NCI-H510A treated with DMSO at 0.1 percent for 48 hours (cell line): ENCODE measurements at regions not wholly inside any gene's neighbourhood (a gene's known extent, or its start where the extent isn't known, plus 50 kb on each side); places are given as distances from the start of the nearest gene placed in this dataset.
"Not testable (repeated sequence)": the region's sequence is repeated elsewhere in the genome, so short reads cannot be mapped to it uniquely, and the experiment has no call there.

ENCODE experiments used
- DNase-seq: peaks from one replicate; lab custom pipeline; 2025; lab: John Stamatoyannopoulos, UW

GRCh38 chr1:222865718-222866117, 50.9 kb downstream of the DISP1 start:
- DNase-seq = no peak

- DNase-seq = no peak
Observed at GRCh38 chr1:222867316-222867715, 52.5 kb downstream of the DISP1 start.

- DNase-seq = no peak
Observed at GRCh38 chr1:222876182-222876581, 61.3 kb downstream of the DISP1 start.

- DNase-seq = no peak
Observed at GRCh38 chr1:222877854-222878253, 63.0 kb downstream of the DISP1 start.

- DNase-seq = no peak
Observed at GRCh38 chr1:222880587-222880986, 65.7 kb downstream of the DISP1 start.

- no peak for DNase-seq
Observed at GRCh38 chr1:222886194-222886854, 71.5 kb downstream of the DISP1 start.

GRCh38 chr1:222886878-222887351, 72.1 kb downstream of the DISP1 start:
- no peak for DNase-seq

GRCh38 chr1:222889440-222889839, 74.6 kb downstream of the DISP1 start:
- no peak for DNase-seq

GRCh38 chr1:222890716-222891115, 75.9 kb downstream of the DISP1 start:
- no peak for DNase-seq

GRCh38 chr1:222891578-222891977, 76.7 kb downstream of the DISP1 start:
- no peak for DNase-seq

- DNase-seq = no peak
Observed at GRCh38 chr1:222892137-222892769, 77.4 kb downstream of the DISP1 start.

GRCh38 chr1:222893255-222893654, 78.4 kb downstream of the DISP1 start:
- DNase-seq = no peak

GRCh38 chr1:222894331-222894730, 79.5 kb downstream of the DISP1 start:
- DNase-seq = no peak

GRCh38 chr1:222896630-222897526, 82.0 kb downstream of the DISP1 start:
- DNase-seq = no peak

- DNase-seq = no peak
Observed at GRCh38 chr1:222897527-222898190, 82.8 kb downstream of the DISP1 start.

- no peak for DNase-seq
Observed at GRCh38 chr1:222898191-222898527, 83.3 kb downstream of the DISP1 start.

GRCh38 chr1:222899471-222899870, 84.6 kb downstream of the DISP1 start:
- DNase-seq = no peak

- DNase-seq = no peak
Observed at GRCh38 chr1:222904451-222904850, 89.6 kb downstream of the DISP1 start.

GRCh38 chr1:222905151-222905550, 90.3 kb downstream of the DISP1 start:
- DNase-seq = no peak

GRCh38 chr1:222906271-222906739, 91.5 kb downstream of the DISP1 start:
- DNase-seq = not testable (repeated sequence)

- no peak for DNase-seq
Observed at GRCh38 chr1:222909586-222909985, 94.7 kb downstream of the DISP1 start.

- no peak for DNase-seq
Observed at GRCh38 chr1:222910699-222911098, 95.9 kb downstream of the DISP1 start.
